Pancreas (tissue), 10 donors: ENCODE measurements at regions not wholly inside any gene's neighbourhood (a gene's known extent, or its start where the extent isn't known, plus 50 kb on each side); places are given as distances from the start of the nearest gene placed in this dataset.

Experiments used
- ATAC-seq, 4 donors: fragments of 200-7000 bp; cut with Tn5 transposase; one replicate each; pipeline versions ENCODE4 v1.8.0 to v1.9.1; 2020; ENCODE audit warnings: mild to moderate bottlenecking in 4 of 4, moderate library complexity in 4 of 4
- DNase-seq, 6 donors: peaks; one replicate each; pipeline ENCODE4 v3.0.0-alpha.2; 2020
- FAIRE-seq: peaks from 2 replicates; lab custom pipeline; 2012; peaks lifted over from hg19 to GRCh38; lab: Jason Lieb, UNC
- H3K27ac ChIP-seq, 4 donors: fragments of 200-600 bp; sonication (generic); 1 replicate in 3 of 4; 2 replicates in 1 of 4; pipeline versions ENCODE4 v1.5.0 to v1.8.0; 2020
- H3K27me3 ChIP-seq, 4 donors: fragments of 200-600 bp; one replicate each; pipeline ENCODE4 v1.8.0; 2021
- H3K36me3 ChIP-seq, 3 donors: fragments of 200-600 bp; sonication (generic) in 1 of 3; one replicate each; pipeline versions ENCODE4 v1.5.0 to v1.8.0; 2020 to 2021
- H3K4me1 ChIP-seq, 3 donors: fragments of 200-600 bp; one replicate each; pipeline ENCODE4 v1.8.0; 2021
- H3K4me3 ChIP-seq, 4 donors: fragments of 200-600 bp; sonication (generic) in 2 of 4; one replicate each; pipeline versions ENCODE4 v1.5.0 to v1.8.0; 2020 to 2021
- H3K9me3 ChIP-seq, 4 donors: fragments of 200-600 bp; one replicate each; pipeline ENCODE4 v1.8.0; 2021
- CTCF ChIP-seq, 4 donors: fragments of 200-600 bp; sonication (generic) in 3 of 4; IDR thresholded peaks; one replicate each; pipeline versions ENCODE4 v1.5.0 to v1.8.0; 2021; ENCODE audit warnings: antibody characterized with exemption in 4 of 4
- WGBS, 2 donors: extraction: QIAGEN DNeasy Blood & Tissue Kit; methylation state at CpG; one replicate each; pipeline ENCODE4 v1.1.7; 2013; 5-methylcytosine and 5-hydroxymethylcytosine counted together
- intact Hi-C, 3 donors: fragments of 100-400 bp; cut with DNase I; formaldehyde crosslinking; loops; one replicate each; pipeline versions ENCODE4 v1.11.1 to v1.14.2; 2022
- donor health status: healthy with polysubstance abuse.
- donor health status: DM: no; HTN: no; CAD: no; lungs with moderate emphysema.
- donor health status: DM: no; HTN: no; CAD: no.
- donor health status: control.
- donor health status: control.
- donor health status: Bipolar disorder and iron deficiency.
- donor health status: DM: yes; HTN: yes; CAD: no.
- donor health status: DM: no; HTN: no; CAD: no.
- donor health status: DM: no; HTN: no; CAD: no.
- donor health status: DM: yes; HTN: yes; CAD: no.

GRCh38 chr20:57899554-57899953, 189.7 kb upstream of the PMEPA1 start:
- no peaks in the 10 kb centered on the region for H3K9me3 ChIP-seq
- no peak for ATAC-seq
- H3K4me3 ChIP-seq, result no peak overlapping the region
- no peaks in the 10 kb centered on the region for H3K27me3 ChIP-seq
- H3K4me1 ChIP-seq, result peaks cover 0 to 5% (median 0%) of the 10 kb centered on the region in 3 donors
- FAIRE-seq, result no peak
- DNase-seq, result no peak
- intact Hi-C loops, result no loop called here
- TF ChIP-seq CTCF (IDR thresholded peaks at IDR 0.05), result no peak
- H3K27ac ChIP-seq, result no peak overlapping the region
- WGBS, 2 donors, result 53 to 56% methylated on average over 7 of the region's 7 CpGs
- H3K36me3 ChIP-seq, result no peaks in the 10 kb centered on the region

DNA sequence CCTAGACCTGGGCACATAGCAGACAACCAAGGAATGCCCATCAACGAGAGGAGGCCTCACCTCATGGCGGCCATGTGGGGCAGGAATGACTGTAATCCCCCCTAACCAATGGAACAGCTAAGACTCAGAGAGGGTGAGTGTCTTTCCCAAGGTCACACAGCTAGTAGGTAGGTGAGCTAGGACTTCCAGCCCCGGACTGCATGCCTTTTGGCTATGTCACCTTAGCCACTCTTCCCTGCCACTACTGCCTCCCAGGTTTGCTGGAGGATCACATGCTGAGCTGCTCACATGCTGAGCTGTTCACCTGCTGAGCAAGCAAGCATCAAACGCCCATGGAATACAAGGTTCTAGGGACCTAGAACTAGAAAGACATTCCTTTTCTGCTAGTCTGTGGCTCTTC, 188.5 kb upstream of the PMEPA1 start:
- Histone ChIP-seq H3K4me1 (peaks cover 0 to 5% (median 0%) of the 10 kb centered on the region in 3 donors), H3K36me3 (no peaks in the 10 kb centered on the region), H3K27ac (no peak overlapping the region), H3K9me3 (no peaks in the 10 kb centered on the region), H3K4me3 (no peak overlapping the region), H3K27me3 (no peaks in the 10 kb centered on the region)
- FAIRE-seq, result no peak
- no peak for ATAC-seq
- intact Hi-C loops, result no loop called here
- TF ChIP-seq CTCF (IDR thresholded peaks at IDR 0.05), result no peak
- WGBS, 2 donors, result 71 to 73% methylated on average over 4 of the region's 4 CpGs
- DNase-seq, result no peak

DNA sequence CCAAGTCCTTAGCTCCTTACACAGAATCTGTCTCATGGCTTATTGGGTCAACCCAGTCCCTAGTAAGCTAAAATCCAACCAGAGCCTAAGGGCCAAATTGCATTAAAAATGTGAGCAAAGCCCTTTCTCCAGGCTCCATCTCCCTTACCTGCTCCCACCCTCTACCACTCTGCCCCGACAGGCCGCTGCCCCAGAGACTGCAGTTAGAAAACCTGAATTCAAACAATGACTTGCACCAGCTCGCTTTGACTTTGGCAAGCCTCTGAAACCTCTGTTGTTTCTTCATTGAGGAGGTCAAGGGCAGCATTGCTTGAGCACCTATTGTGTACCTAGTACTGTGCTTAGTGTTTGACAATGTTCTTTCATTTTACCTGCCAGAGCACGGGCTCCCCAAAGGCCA, 188.1 kb upstream of the PMEPA1 start:
- DNase-seq (no peak), ATAC-seq (no peak), FAIRE-seq (no peak)
- no peaks in the 10 kb centered on the region for H3K9me3 ChIP-seq
- no peak overlapping the region for H3K27ac ChIP-seq
- no peaks in the 10 kb centered on the region for H3K27me3 ChIP-seq
- H3K4me3 ChIP-seq, result no peak overlapping the region
- no peaks in the 10 kb centered on the region for H3K36me3 ChIP-seq
- peaks cover 0 to 5% (median 0%) of the 10 kb centered on the region in 3 donors for H3K4me1 ChIP-seq
- intact Hi-C loops, result no loop called here
- 76 to 92% methylated on average over 4 of the region's 4 CpGs for WGBS, 2 donors
- no peak for TF ChIP-seq CTCF (IDR thresholded peaks at IDR 0.05)

- intact Hi-C loops, result no loop called here
- no peak overlapping the region for H3K27ac ChIP-seq
- no peak overlapping the region for H3K4me3 ChIP-seq
- WGBS, 2 donors, result 48 to 50% methylated on average over 18 of the region's 18 CpGs
- no peaks in the 10 kb centered on the region for H3K36me3 ChIP-seq
- DNase-seq, result peak in 3 of 6 donors; percentile 21 to 47 (median 25)
- H3K9me3 ChIP-seq, result no peaks in the 10 kb centered on the region
- FAIRE-seq, result no peak
- no peaks in the 10 kb centered on the region for H3K27me3 ChIP-seq
- peak; percentile 34 to 64 (median 54) for ATAC-seq
- TF ChIP-seq CTCF (IDR thresholded peaks at IDR 0.05), result no peak
- peaks cover 0 to 5% (median 0%) of the 10 kb centered on the region in 3 donors for H3K4me1 ChIP-seq
These were observed 187.5 kb upstream of the PMEPA1 start for GRCh38 chr20:57897156-57897874.

DNA sequence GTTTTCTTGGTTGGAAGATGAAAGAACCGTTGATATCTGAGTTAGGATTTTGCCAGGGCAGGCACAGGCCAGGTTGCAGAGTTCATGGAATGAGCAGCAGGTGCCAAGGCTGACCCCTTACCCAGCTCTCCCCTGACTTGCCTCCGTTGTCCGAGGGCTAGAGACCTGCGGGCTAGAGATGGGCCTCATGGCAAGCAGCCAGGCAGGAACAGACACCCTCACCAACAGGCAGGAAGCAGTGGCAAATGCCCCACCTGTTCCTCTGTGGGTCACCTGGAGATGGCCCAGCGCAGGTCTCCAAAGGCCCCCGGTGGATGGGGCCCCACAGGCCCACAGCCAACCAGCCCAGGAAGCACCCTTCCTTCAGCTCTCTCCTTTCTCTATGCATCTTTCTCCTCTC, 186.7 kb upstream of the PMEPA1 start:
- intact Hi-C loops, result no loop called here
- no peak overlapping the region for H3K27ac ChIP-seq
- H3K4me1 ChIP-seq, result peaks cover 0 to 5% (median 0%) of the 10 kb centered on the region in 3 donors
- no peaks in the 10 kb centered on the region for H3K27me3 ChIP-seq
- TF ChIP-seq CTCF (IDR thresholded peaks at IDR 0.05), result no peak
- H3K36me3 ChIP-seq, result no peaks in the 10 kb centered on the region
- no peak for ATAC-seq
- FAIRE-seq, result no peak
- H3K4me3 ChIP-seq, result no peak overlapping the region
- no peaks in the 10 kb centered on the region for H3K9me3 ChIP-seq
- 72 to 84% methylated on average over 5 to 6 of the region's 6 CpGs for WGBS, 2 donors
- DNase-seq, result no peak
